Stimulated activated CD4-positive, alpha-beta T cell treated with anti-CD3 and anti-CD28 coated beads, Interleukin-1b, Interleukin-23, amount 100 ng/mL, for 48 hours (primary cell): ENCODE measurements at regions not wholly inside any gene's neighbourhood (a gene's known extent, or its start where the extent isn't known, plus 50 kb on each side); places are given as distances from the start of the nearest gene placed in this dataset.
"Not testable (repeated sequence)": the region's sequence is repeated elsewhere in the genome, so short reads cannot be mapped to it uniquely, and the experiment has no call there.

Experiments
- DNase-seq: peaks from one replicate; pipeline ENCODE4 v3.0.0-alpha.2; 2020

- DNase-seq, result no peak
Measured at GRCh38 chr5:72649449-72649848, 142.2 kb upstream of the ZNF366 start.

- DNase-seq, result no peak
Measured at GRCh38 chr5:72648480-72648879, 141.3 kb upstream of the ZNF366 start.

GRCh38 chr5:72647806-72648205 lies 140.6 kb upstream of the ZNF366 start:
- no peak for DNase-seq

- DNase-seq, result no peak
Measured at GRCh38 chr5:72646246-72646866, 139.1 kb upstream of the ZNF366 start.

- no peak for DNase-seq
Measured at GRCh38 chr5:72645064-72645846, 138.0 kb upstream of the ZNF366 start.

- no peak for DNase-seq
Measured at GRCh38 chr5:72644296-72644695, 137.1 kb upstream of the ZNF366 start.

GRCh38 chr5:72641164-72641563 lies 134.0 kb upstream of the ZNF366 start:
- DNase-seq, result no peak

GRCh38 chr5:72637058-72637457 lies 129.8 kb upstream of the ZNF366 start:
- no peak for DNase-seq

GRCh38 chr5:72636565-72636964 lies 129.4 kb upstream of the ZNF366 start:
- DNase-seq, result not testable (repeated sequence)

- DNase-seq, result no peak
Measured at GRCh38 chr5:72634444-72634843, 127.2 kb upstream of the ZNF366 start.

GRCh38 chr5:72633649-72634048 lies 126.4 kb upstream of the ZNF366 start:
- DNase-seq, result no peak

GRCh38 chr5:72633041-72633445 lies 125.8 kb upstream of the ZNF366 start:
- no peak for DNase-seq

- no peak for DNase-seq
Measured at GRCh38 chr5:72630721-72631120, 123.5 kb upstream of the ZNF366 start.

- no peak for DNase-seq
Measured at GRCh38 chr5:72630081-72630480, 122.9 kb upstream of the ZNF366 start.

GRCh38 chr5:72628771-72629371 lies 121.7 kb upstream of the ZNF366 start:
- no peak for DNase-seq

GRCh38 chr5:72625332-72625731 lies 118.1 kb upstream of the ZNF366 start:
- DNase-seq, result no peak

- DNase-seq, result no peak
Measured at GRCh38 chr5:72624641-72625236, 117.5 kb upstream of the ZNF366 start.

- no peak for DNase-seq
Measured at GRCh38 chr5:72623936-72624335, 116.7 kb upstream of the ZNF366 start.

- no peak for DNase-seq
Measured at GRCh38 chr5:72623323-72623722, 116.1 kb upstream of the ZNF366 start.

GRCh38 chr5:72622170-72622760 lies 115.1 kb upstream of the ZNF366 start:
- no peak for DNase-seq

- DNase-seq, result no peak
Measured at GRCh38 chr5:72621576-72621975, 114.4 kb upstream of the ZNF366 start.

- no peak for DNase-seq
Measured at GRCh38 chr5:72619677-72620076, 112.5 kb upstream of the ZNF366 start.

- no peak for DNase-seq
Measured at GRCh38 chr5:72619251-72619650, 112.0 kb upstream of the ZNF366 start.
